ENCODE measurements at regions not wholly inside any gene's neighbourhood (a gene's known extent, or its start where the extent isn't known, plus 50 kb on each side); places are given as distances from the start of the nearest gene placed in this dataset.

- no peaks in the 10 kb centered on the region for H3K27me3 ChIP-seq (ENCODE audit: low read length)
- H2AFZ ChIP-seq (ENCODE audit: low read length): no peak overlapping the region
- no peaks in the 10 kb centered on the region for H3K79me2 ChIP-seq (ENCODE audit: low read length)
- no peak overlapping the region for H3K4me2 ChIP-seq (ENCODE audit: low read depth, low read length, poor library complexity, severe bottlenecking)
- no peaks in the 10 kb centered on the region for H3K9me3 ChIP-seq (ENCODE audit: low read length)
- H3K9me2 ChIP-seq (replicated peaks; ENCODE audit: insufficient read depth, low read length): no peaks in the 10 kb centered on the region
- no peaks in the 10 kb centered on the region for H3K36me3 ChIP-seq (ENCODE audit: insufficient read depth, low read length)
- no peaks in the 10 kb centered on the region for H4K20me1 ChIP-seq (ENCODE audit: insufficient read depth, low read depth, low read length)
- H3K4me1 ChIP-seq (ENCODE audit: low read length): no peaks in the 10 kb centered on the region
- no peak overlapping the region for H3K4me3 ChIP-seq (ENCODE audit: low read length)
- DNase-seq: no peak
- H3K27ac ChIP-seq (ENCODE audit: low read length): no peak overlapping the region
- no peak overlapping the region for H3K9ac ChIP-seq (ENCODE audit: low read length)
These were observed 1586.5 kb upstream of the SEL1L start for GRCh38 chr14:83120187-83120586.

GRCh38 chr14:83126076-83126475 lies 1592.4 kb upstream of the SEL1L start:
- H3K9ac ChIP-seq (ENCODE audit: low read length): no peak overlapping the region
- H3K9me3 ChIP-seq (ENCODE audit: low read length): no peaks in the 10 kb centered on the region
- H2AFZ ChIP-seq (ENCODE audit: low read length): no peak overlapping the region
- no peaks in the 10 kb centered on the region for H3K79me2 ChIP-seq (ENCODE audit: low read length)
- no peaks in the 10 kb centered on the region for H3K4me1 ChIP-seq (ENCODE audit: low read length)
- H3K27me3 ChIP-seq (ENCODE audit: low read length): no peaks in the 10 kb centered on the region
- H3K4me3 ChIP-seq (ENCODE audit: low read length): no peak overlapping the region
- H4K20me1 ChIP-seq (ENCODE audit: insufficient read depth, low read depth, low read length): no peaks in the 10 kb centered on the region
- no peak overlapping the region for H3K4me2 ChIP-seq (ENCODE audit: low read depth, low read length, poor library complexity, severe bottlenecking)
- no peak overlapping the region for H3K27ac ChIP-seq (ENCODE audit: low read length)
- H3K9me2 ChIP-seq (replicated peaks; ENCODE audit: insufficient read depth, low read length): no peaks in the 10 kb centered on the region
- no peak for DNase-seq
- no peaks in the 10 kb centered on the region for H3K36me3 ChIP-seq (ENCODE audit: insufficient read depth, low read length)

GRCh38 chr14:83128783-83129182 lies 1595.1 kb upstream of the SEL1L start:
- H3K27me3 ChIP-seq (ENCODE audit: low read length): no peaks in the 10 kb centered on the region
- no peak overlapping the region for H3K27ac ChIP-seq (ENCODE audit: low read length)
- H3K9me2 ChIP-seq (replicated peaks; ENCODE audit: insufficient read depth, low read length): no peaks in the 10 kb centered on the region
- no peak overlapping the region for H3K9ac ChIP-seq (ENCODE audit: low read length)
- no peaks in the 10 kb centered on the region for H3K79me2 ChIP-seq (ENCODE audit: low read length)
- H2AFZ ChIP-seq (ENCODE audit: low read length): no peak overlapping the region
- H4K20me1 ChIP-seq (ENCODE audit: insufficient read depth, low read depth, low read length): no peaks in the 10 kb centered on the region
- H3K36me3 ChIP-seq (ENCODE audit: insufficient read depth, low read length): no peaks in the 10 kb centered on the region
- H3K4me2 ChIP-seq (ENCODE audit: low read depth, low read length, poor library complexity, severe bottlenecking): no peak overlapping the region
- H3K4me1 ChIP-seq (ENCODE audit: low read length): no peaks in the 10 kb centered on the region
- no peak for DNase-seq
- no peaks in the 10 kb centered on the region for H3K9me3 ChIP-seq (ENCODE audit: low read length)
- no peak overlapping the region for H3K4me3 ChIP-seq (ENCODE audit: low read length)

- no peak overlapping the region for H3K9ac ChIP-seq (ENCODE audit: low read length)
- H4K20me1 ChIP-seq (ENCODE audit: insufficient read depth, low read depth, low read length): no peaks in the 10 kb centered on the region
- H3K79me2 ChIP-seq (ENCODE audit: low read length): no peaks in the 10 kb centered on the region
- H3K36me3 ChIP-seq (ENCODE audit: insufficient read depth, low read length): no peaks in the 10 kb centered on the region
- no peaks in the 10 kb centered on the region for H3K9me2 ChIP-seq (replicated peaks; ENCODE audit: insufficient read depth, low read length)
- H3K4me3 ChIP-seq (ENCODE audit: low read length): no peak overlapping the region
- H3K4me1 ChIP-seq (ENCODE audit: low read length): no peaks in the 10 kb centered on the region
- no peak for DNase-seq
- H3K27me3 ChIP-seq (ENCODE audit: low read length): no peaks in the 10 kb centered on the region
- no peak overlapping the region for H2AFZ ChIP-seq (ENCODE audit: low read length)
- H3K4me2 ChIP-seq (ENCODE audit: low read depth, low read length, poor library complexity, severe bottlenecking): no peak overlapping the region
- H3K9me3 ChIP-seq (ENCODE audit: low read length): no peaks in the 10 kb centered on the region
- H3K27ac ChIP-seq (ENCODE audit: low read length): no peak overlapping the region
These were observed 1595.8 kb upstream of the SEL1L start for GRCh38 chr14:83129496-83129895.

- H3K9me2 ChIP-seq (replicated peaks; ENCODE audit: insufficient read depth, low read length): no peaks in the 10 kb centered on the region
- no peaks in the 10 kb centered on the region for H3K36me3 ChIP-seq (ENCODE audit: insufficient read depth, low read length)
- no peaks in the 10 kb centered on the region for H4K20me1 ChIP-seq (ENCODE audit: insufficient read depth, low read depth, low read length)
- no peak overlapping the region for H2AFZ ChIP-seq (ENCODE audit: low read length)
- H3K27ac ChIP-seq (ENCODE audit: low read length): no peak overlapping the region
- no peak overlapping the region for H3K9ac ChIP-seq (ENCODE audit: low read length)
- no peaks in the 10 kb centered on the region for H3K9me3 ChIP-seq (ENCODE audit: low read length)
- H3K4me2 ChIP-seq (ENCODE audit: low read depth, low read length, poor library complexity, severe bottlenecking): no peak overlapping the region
- no peaks in the 10 kb centered on the region for H3K79me2 ChIP-seq (ENCODE audit: low read length)
- DNase-seq: no peak
- no peaks in the 10 kb centered on the region for H3K4me1 ChIP-seq (ENCODE audit: low read length)
- H3K27me3 ChIP-seq (ENCODE audit: low read length): peaks cover 2% of the 10 kb centered on the region; the same call in 1 of the 2 replicates
- H3K4me3 ChIP-seq (ENCODE audit: low read length): no peak overlapping the region
These were observed 1600.5 kb upstream of the SEL1L start for GRCh38 chr14:83133981-83134645.

GRCh38 chr14:83140756-83141155 lies 1607.1 kb upstream of the SEL1L start:
- Histone ChIP-seq H2AFZ (ENCODE audit: low read length) (no peak overlapping the region), H3K27ac (ENCODE audit: low read length) (no peak overlapping the region), H4K20me1 (ENCODE audit: insufficient read depth, low read depth, low read length) (no peaks in the 10 kb centered on the region), H3K4me1 (ENCODE audit: low read length) (no peaks in the 10 kb centered on the region), H3K9ac (ENCODE audit: low read length) (no peak overlapping the region), H3K27me3 (ENCODE audit: low read length) (no peaks in the 10 kb centered on the region), H3K79me2 (ENCODE audit: low read length) (no peaks in the 10 kb centered on the region), H3K9me2 (replicated peaks; ENCODE audit: insufficient read depth, low read length) (0 out of 2 replicates have a peak, but pooled peaks cover 6% of the 10 kb centered on the region), H3K36me3 (ENCODE audit: insufficient read depth, low read length) (no peaks in the 10 kb centered on the region), H3K4me3 (ENCODE audit: low read length) (no peak overlapping the region), H3K9me3 (ENCODE audit: low read length) (no peaks in the 10 kb centered on the region), H3K4me2 (ENCODE audit: low read depth, low read length, poor library complexity, severe bottlenecking) (no peak overlapping the region)
- DNase-seq: no peak

GRCh38 chr14:83147006-83147405 lies 1613.4 kb upstream of the SEL1L start:
- H3K4me2 ChIP-seq (ENCODE audit: low read depth, low read length, poor library complexity, severe bottlenecking): no peak overlapping the region
- H3K4me1 ChIP-seq (ENCODE audit: low read length): no peaks in the 10 kb centered on the region
- no peaks in the 10 kb centered on the region for H3K79me2 ChIP-seq (ENCODE audit: low read length)
- no peak overlapping the region for H2AFZ ChIP-seq (ENCODE audit: low read length)
- H3K27me3 ChIP-seq (ENCODE audit: low read length): no peaks in the 10 kb centered on the region
- no peak overlapping the region for H3K27ac ChIP-seq (ENCODE audit: low read length)
- no peaks in the 10 kb centered on the region for H3K9me2 ChIP-seq (replicated peaks; ENCODE audit: insufficient read depth, low read length)
- DNase-seq: no peak
- H4K20me1 ChIP-seq (ENCODE audit: insufficient read depth, low read depth, low read length): no peaks in the 10 kb centered on the region
- H3K9me3 ChIP-seq (ENCODE audit: low read length): no peaks in the 10 kb centered on the region
- no peak overlapping the region for H3K4me3 ChIP-seq (ENCODE audit: low read length)
- no peaks in the 10 kb centered on the region for H3K36me3 ChIP-seq (ENCODE audit: insufficient read depth, low read length)
- H3K9ac ChIP-seq (ENCODE audit: low read length): no peak overlapping the region

- H4K20me1 ChIP-seq (ENCODE audit: insufficient read depth, low read depth, low read length): no peaks in the 10 kb centered on the region
- H3K9ac ChIP-seq (ENCODE audit: low read length): no peak overlapping the region
- H3K27ac ChIP-seq (ENCODE audit: low read length): no peak overlapping the region
These were observed 1617.9 kb upstream of the SEL1L start for GRCh38 chr14:83151571-83151970.

More at GRCh38 chr14:83151571-83151970, 1617.9 kb upstream of the SEL1L start:
- Histone ChIP-seq H3K4me3 (ENCODE audit: low read length) (no peak overlapping the region), H3K4me1 (ENCODE audit: low read length) (no peaks in the 10 kb centered on the region), H3K4me2 (ENCODE audit: low read depth, low read length, poor library complexity, severe bottlenecking) (no peak overlapping the region), H3K36me3 (ENCODE audit: insufficient read depth, low read length) (no peaks in the 10 kb centered on the region), H2AFZ (ENCODE audit: low read length) (no peak overlapping the region), H3K79me2 (ENCODE audit: low read length) (no peaks in the 10 kb centered on the region), H3K27me3 (ENCODE audit: low read length) (no peaks in the 10 kb centered on the region), H3K9me2 (replicated peaks; ENCODE audit: insufficient read depth, low read length) (no peaks in the 10 kb centered on the region), H3K9me3 (ENCODE audit: low read length) (no peaks in the 10 kb centered on the region)
- no peak for DNase-seq
